ENCODE measurements at regions not wholly inside any gene's neighbourhood (a gene's known extent, or its start where the extent isn't known, plus 50 kb on each side); places are given as distances from the start of the nearest gene placed in this dataset.

- ChIA-PET CTCF (no interaction called here), POLR2A (ENCODE audit: low non-redundant PET) (interaction anchor here (0.7 kb wide), 1 partner anchor 1637 kb away, joined by 3 read pairs; no protein-coding TSS in a partner anchor)
- TF ChIP-seq, protein P1, sequence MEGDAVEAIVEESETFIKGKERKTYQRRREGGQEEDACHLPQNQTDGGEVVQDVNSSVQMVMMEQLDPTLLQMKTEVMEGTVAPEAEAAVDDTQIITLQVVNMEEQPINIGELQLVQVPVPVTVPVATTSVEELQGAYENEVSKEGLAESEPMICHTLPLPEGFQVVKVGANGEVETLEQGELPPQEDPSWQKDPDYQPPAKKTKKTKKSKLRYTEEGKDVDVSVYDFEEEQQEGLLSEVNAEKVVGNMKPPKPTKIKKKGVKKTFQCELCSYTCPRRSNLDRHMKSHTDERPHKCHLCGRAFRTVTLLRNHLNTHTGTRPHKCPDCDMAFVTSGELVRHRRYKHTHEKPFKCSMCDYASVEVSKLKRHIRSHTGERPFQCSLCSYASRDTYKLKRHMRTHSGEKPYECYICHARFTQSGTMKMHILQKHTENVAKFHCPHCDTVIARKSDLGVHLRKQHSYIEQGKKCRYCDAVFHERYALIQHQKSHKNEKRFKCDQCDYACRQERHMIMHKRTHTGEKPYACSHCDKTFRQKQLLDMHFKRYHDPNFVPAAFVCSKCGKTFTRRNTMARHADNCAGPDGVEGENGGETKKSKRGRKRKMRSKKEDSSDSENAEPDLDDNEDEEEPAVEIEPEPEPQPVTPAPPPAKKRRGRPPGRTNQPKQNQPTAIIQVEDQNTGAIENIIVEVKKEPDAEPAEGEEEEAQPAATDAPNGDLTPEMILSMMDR (conservative IDR thresholded peaks at IDR 0.05; ENCODE audit: low read depth) = no peak
These were observed 367.9 kb downstream of the FAM133A start for GRCh38 chrX:94041881-94042280.

DNA sequence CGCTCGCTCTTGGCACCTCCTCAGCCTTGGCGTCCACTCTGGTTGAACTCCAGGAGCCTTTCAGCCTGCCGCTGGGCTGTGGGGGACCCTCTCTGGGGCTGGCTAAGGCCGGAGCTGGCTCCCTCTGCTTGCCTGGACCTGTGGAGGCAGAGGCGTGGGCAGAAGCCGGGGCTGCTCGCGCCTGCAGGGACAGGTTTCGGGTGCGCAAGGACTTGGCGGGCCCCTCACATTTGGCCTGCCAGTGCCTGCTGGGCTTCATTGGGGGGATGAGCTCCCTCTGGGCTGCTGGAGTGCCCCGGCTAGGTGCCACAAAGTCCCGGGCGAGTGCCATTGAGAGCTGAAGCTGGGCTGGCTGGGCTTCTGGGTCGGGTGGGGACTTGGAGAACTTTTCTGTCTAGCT lies 371.7 kb downstream of the FAM133A start:
- CTCF ChIA-PET = no interaction called here
- POLR2A ChIA-PET (ENCODE audit: low non-redundant PET) = no interaction called here
- no peak overlapping the region for H3K27ac ChIP-seq
- no peak for DNase-seq (ENCODE audit: low spot score)
- TF ChIP-seq, protein P1 (conservative IDR thresholded peaks at IDR 0.05; ENCODE audit: low read depth) = no peak

More at GRCh38 chrX:94041881-94042280, 367.9 kb downstream of the FAM133A start:
- DNase-seq (ENCODE audit: low spot score) = no peak
- no peak overlapping the region for H3K27ac ChIP-seq

DNA sequence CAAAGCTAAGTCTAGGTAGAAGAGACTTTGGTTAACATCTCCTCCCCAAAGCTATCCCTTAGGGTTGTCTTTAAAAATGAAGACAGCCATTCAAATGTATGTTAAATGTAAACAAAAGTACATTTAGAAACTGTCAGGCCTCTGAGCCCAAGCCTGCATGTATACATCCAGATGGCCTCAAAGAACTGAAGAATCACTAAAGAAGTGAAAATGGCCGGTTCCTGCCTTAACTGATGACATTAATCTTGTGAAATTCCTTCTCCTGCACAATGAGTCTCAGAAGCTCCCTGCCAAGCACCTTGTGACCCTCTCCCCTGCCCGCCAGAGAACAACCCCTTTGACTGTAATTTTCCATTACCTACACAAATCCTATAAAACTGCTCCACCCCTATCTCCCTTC lies 377.9 kb downstream of the FAM133A start:
- CTCF ChIA-PET = interaction anchor here (0.6 kb wide), 1 partner anchor 178 kb away, joined by 6 read pairs; no protein-coding TSS in a partner anchor
- TF ChIP-seq, protein P1 (conservative IDR thresholded peaks at IDR 0.05; ENCODE audit: low read depth) = no peak
- POLR2A ChIA-PET (ENCODE audit: low non-redundant PET) = no interaction called here
- H3K27ac ChIP-seq = no peak overlapping the region
- no peak for DNase-seq (ENCODE audit: low spot score)

GRCh38 chrX:94053575-94053974 lies 379.6 kb downstream of the FAM133A start:
- POLR2A ChIA-PET (ENCODE audit: low non-redundant PET) = no interaction called here
- no peak overlapping the region for H3K27ac ChIP-seq
- CTCF ChIA-PET = no interaction called here
- DNase-seq (ENCODE audit: low spot score) = peak; percentile 26
- TF ChIP-seq, protein P1 (conservative IDR thresholded peaks at IDR 0.05; ENCODE audit: low read depth) = no peak

GRCh38 chrX:94057385-94057784 lies 383.4 kb downstream of the FAM133A start:
- POLR2A ChIA-PET (ENCODE audit: low non-redundant PET) = no interaction called here
- H3K27ac ChIP-seq = no peak overlapping the region
- CTCF ChIA-PET = no interaction called here
- no peak for DNase-seq (ENCODE audit: low spot score)
- TF ChIP-seq, protein P1 (conservative IDR thresholded peaks at IDR 0.05; ENCODE audit: low read depth) = no peak

DNA sequence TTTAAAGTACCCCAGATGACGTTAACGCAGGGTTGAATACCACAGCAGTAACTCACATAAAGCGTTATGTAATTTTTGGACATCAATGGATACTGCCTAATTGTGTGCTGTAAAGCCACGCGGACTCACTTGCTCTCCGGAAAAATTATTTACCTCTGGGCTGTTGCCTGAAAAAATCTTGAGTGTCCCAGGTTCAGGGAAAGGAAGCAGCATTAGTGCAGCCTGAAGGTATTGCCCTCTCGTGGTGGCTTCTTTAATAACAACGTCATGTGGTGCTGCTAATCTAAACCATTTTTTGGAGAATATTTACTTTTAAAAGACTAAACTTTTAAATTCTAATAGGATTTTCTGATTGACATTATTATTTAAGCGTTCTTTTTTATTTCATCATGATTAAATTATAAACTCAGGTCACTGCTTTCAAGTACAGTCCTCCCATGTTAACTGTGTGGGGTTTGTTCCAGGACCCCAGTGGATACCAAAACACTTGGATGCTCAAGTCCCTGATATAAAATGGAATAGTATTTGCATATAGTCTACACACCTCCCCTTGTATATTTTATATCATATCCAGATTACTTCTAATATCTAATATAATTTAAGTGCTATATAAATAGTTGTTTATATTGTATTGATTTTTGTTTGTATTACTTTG lies 384.8 kb downstream of the FAM133A start:
- POLR2A ChIA-PET (ENCODE audit: low non-redundant PET) = no interaction called here
- peak; percentile 3 for DNase-seq (ENCODE audit: low spot score)
- H3K27ac ChIP-seq = no peak overlapping the region
- TF ChIP-seq, protein P1 (conservative IDR thresholded peaks at IDR 0.05; ENCODE audit: low read depth) = peak; percentile 39; the same call in 1 of the 2 replicates
- CTCF ChIA-PET = no interaction called here

Measured in RWPE1 (cell line).